Ovary (tissue), 3 donors: ENCODE measurements at regions not wholly inside any gene's neighbourhood (a gene's known extent, or its start where the extent isn't known, plus 50 kb on each side); places are given as distances from the start of the nearest gene placed in this dataset.

ENCODE experiments used
- EP300 ChIP-seq: sonication (generic); formaldehyde crosslinking; IDR thresholded peaks from one replicate; pipeline ENCODE4 v1.6.1; 2017; ENCODE audit warnings: antibody characterized with exemption
- TF ChIP-seq, protein P1 (sequence below), 3 donors: fragments of 450-650 bp in 2 of 3; fragments of 200-600 bp in 1 of 3; IDR thresholded peaks; one replicate each; pipeline versions ENCODE4 v1.5.1 to v1.8.0; 2016 to 2022; ENCODE audit warnings: antibody characterized with exemption in 3 of 3, mild to moderate bottlenecking in 1 of 3
- donor health status: DM: no; HTN: no; CAD: no.

DNA sequence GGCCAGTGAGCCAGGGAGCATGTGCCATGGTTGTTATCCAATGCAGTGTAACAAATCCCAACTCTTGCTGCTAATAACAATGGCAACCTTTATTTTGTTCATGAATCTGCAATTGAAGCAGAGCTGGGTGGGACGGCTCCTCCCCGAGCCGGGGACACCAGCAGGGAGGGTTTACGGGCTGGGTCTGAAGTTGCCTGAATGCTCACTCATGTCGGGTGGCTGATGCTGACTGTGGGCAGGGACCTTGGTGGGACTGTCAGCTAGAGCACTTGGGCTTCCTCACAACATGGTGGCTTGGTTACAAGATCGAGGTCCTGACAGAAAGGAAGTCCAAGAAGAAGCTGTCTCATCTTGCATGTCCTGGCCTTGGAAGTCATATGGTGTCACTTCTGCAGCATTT is 264.5 kb downstream of the NDUFA10 start:
- TF ChIP-seq EP300: no peak
- TF ChIP-seq, protein P1, sequence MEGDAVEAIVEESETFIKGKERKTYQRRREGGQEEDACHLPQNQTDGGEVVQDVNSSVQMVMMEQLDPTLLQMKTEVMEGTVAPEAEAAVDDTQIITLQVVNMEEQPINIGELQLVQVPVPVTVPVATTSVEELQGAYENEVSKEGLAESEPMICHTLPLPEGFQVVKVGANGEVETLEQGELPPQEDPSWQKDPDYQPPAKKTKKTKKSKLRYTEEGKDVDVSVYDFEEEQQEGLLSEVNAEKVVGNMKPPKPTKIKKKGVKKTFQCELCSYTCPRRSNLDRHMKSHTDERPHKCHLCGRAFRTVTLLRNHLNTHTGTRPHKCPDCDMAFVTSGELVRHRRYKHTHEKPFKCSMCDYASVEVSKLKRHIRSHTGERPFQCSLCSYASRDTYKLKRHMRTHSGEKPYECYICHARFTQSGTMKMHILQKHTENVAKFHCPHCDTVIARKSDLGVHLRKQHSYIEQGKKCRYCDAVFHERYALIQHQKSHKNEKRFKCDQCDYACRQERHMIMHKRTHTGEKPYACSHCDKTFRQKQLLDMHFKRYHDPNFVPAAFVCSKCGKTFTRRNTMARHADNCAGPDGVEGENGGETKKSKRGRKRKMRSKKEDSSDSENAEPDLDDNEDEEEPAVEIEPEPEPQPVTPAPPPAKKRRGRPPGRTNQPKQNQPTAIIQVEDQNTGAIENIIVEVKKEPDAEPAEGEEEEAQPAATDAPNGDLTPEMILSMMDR (IDR thresholded peaks at IDR 0.05): no peak
